ENCODE measurements at regions not wholly inside any gene's neighbourhood (a gene's known extent, or its start where the extent isn't known, plus 50 kb on each side); places are given as distances from the start of the nearest gene placed in this dataset.
"Not testable (repeated sequence)": the region's sequence is repeated elsewhere in the genome, so short reads cannot be mapped to it uniquely, and the experiment has no call there.

- Mint-ChIP-seq H3K9me3 (no peaks in the 10 kb centered on the region), H3K36me3 (no peaks in the 10 kb centered on the region), H3K4me1 (no peaks in the 10 kb centered on the region), H3K27ac (no peak overlapping the region), H3K27me3 (no peaks in the 10 kb centered on the region), H3K4me3 (no peak overlapping the region)
- CTCF ChIA-PET, result no interaction called here
- DNase-seq, result peak; percentile 21
Measured at GRCh38 chr15:25989327-25989726, 126.2 kb upstream of the ATP10A start.

GRCh38 chr15:25988716-25989115 lies 125.6 kb upstream of the ATP10A start:
- H3K27me3 Mint-ChIP-seq, CTCF ChIA-PET, H3K36me3 Mint-ChIP-seq, H3K9me3 Mint-ChIP-seq, H3K27ac Mint-ChIP-seq, H3K4me1 Mint-ChIP-seq, H3K4me3 Mint-ChIP-seq, DNase-seq: not testable (repeated sequence)

GRCh38 chr15:25987638-25988037 lies 124.5 kb upstream of the ATP10A start:
- no peak for DNase-seq
- CTCF ChIA-PET, result no interaction called here
- no peaks in the 10 kb centered on the region for H3K36me3 Mint-ChIP-seq
- H3K27me3 Mint-ChIP-seq, result no peaks in the 10 kb centered on the region
- H3K4me3 Mint-ChIP-seq, result no peak overlapping the region
- no peaks in the 10 kb centered on the region for H3K9me3 Mint-ChIP-seq
- no peaks in the 10 kb centered on the region for H3K4me1 Mint-ChIP-seq
- H3K27ac Mint-ChIP-seq, result no peak overlapping the region

- Mint-ChIP-seq H3K27me3 (no peaks in the 10 kb centered on the region), H3K36me3 (no peaks in the 10 kb centered on the region), H3K27ac (no peak overlapping the region), H3K4me3 (no peak overlapping the region), H3K9me3 (no peaks in the 10 kb centered on the region), H3K4me1 (no peaks in the 10 kb centered on the region)
- CTCF ChIA-PET, result no interaction called here
- DNase-seq, result no peak
Measured at GRCh38 chr15:25985165-25985564, 122.0 kb upstream of the ATP10A start.

- CTCF ChIA-PET, result no interaction called here
- no peak overlapping the region for H3K4me3 Mint-ChIP-seq
Measured at GRCh38 chr15:25982736-25983135, 119.6 kb upstream of the ATP10A start.

GRCh38 chr15:25981114-25981513 lies 118.0 kb upstream of the ATP10A start:
- no peak for DNase-seq
- no peaks in the 10 kb centered on the region for H3K27me3 Mint-ChIP-seq
- CTCF ChIA-PET, result no interaction called here
- no peaks in the 10 kb centered on the region for H3K9me3 Mint-ChIP-seq
- no peak overlapping the region for H3K27ac Mint-ChIP-seq
- H3K4me3 Mint-ChIP-seq, result no peak overlapping the region
- H3K36me3 Mint-ChIP-seq, result no peaks in the 10 kb centered on the region
- H3K4me1 Mint-ChIP-seq, result no peaks in the 10 kb centered on the region

More at GRCh38 chr15:25982736-25983135, 119.6 kb upstream of the ATP10A start:
- Mint-ChIP-seq H3K4me1 (no peaks in the 10 kb centered on the region), H3K27me3 (no peaks in the 10 kb centered on the region), H3K36me3 (no peaks in the 10 kb centered on the region), H3K27ac (no peak overlapping the region), H3K9me3 (no peaks in the 10 kb centered on the region)
- no peak for DNase-seq

GRCh38 chr15:25972141-25972675 lies 109.1 kb upstream of the ATP10A start:
- no peaks in the 10 kb centered on the region for H3K27me3 Mint-ChIP-seq
- CTCF ChIA-PET, result no interaction called here
- no peaks in the 10 kb centered on the region for H3K4me1 Mint-ChIP-seq
- H3K4me3 Mint-ChIP-seq, result no peak overlapping the region
- H3K27ac Mint-ChIP-seq, result no peak overlapping the region
- H3K36me3 Mint-ChIP-seq, result no peaks in the 10 kb centered on the region
- DNase-seq, result no peak
- no peaks in the 10 kb centered on the region for H3K9me3 Mint-ChIP-seq

- Mint-ChIP-seq H3K4me3 (no peak overlapping the region), H3K27ac (no peak overlapping the region), H3K27me3 (no peaks in the 10 kb centered on the region), H3K4me1 (no peaks in the 10 kb centered on the region), H3K36me3 (no peaks in the 10 kb centered on the region), H3K9me3 (no peaks in the 10 kb centered on the region)
- no peak for DNase-seq
- CTCF ChIA-PET, result no interaction called here
Measured at GRCh38 chr15:25971053-25971452, 107.9 kb upstream of the ATP10A start.

- no peak overlapping the region for H3K27ac Mint-ChIP-seq
- no peak for DNase-seq
- CTCF ChIA-PET, result no interaction called here
- H3K9me3 Mint-ChIP-seq, result no peaks in the 10 kb centered on the region
- H3K4me1 Mint-ChIP-seq, result no peaks in the 10 kb centered on the region
- no peak overlapping the region for H3K4me3 Mint-ChIP-seq
- no peaks in the 10 kb centered on the region for H3K27me3 Mint-ChIP-seq
- no peaks in the 10 kb centered on the region for H3K36me3 Mint-ChIP-seq
Measured at GRCh38 chr15:25969886-25970285, 106.8 kb upstream of the ATP10A start.

- Mint-ChIP-seq H3K9me3 (no peaks in the 10 kb centered on the region), H3K4me3 (no peak overlapping the region), H3K4me1 (no peaks in the 10 kb centered on the region), H3K36me3 (no peaks in the 10 kb centered on the region), H3K27ac (no peak overlapping the region), H3K27me3 (no peaks in the 10 kb centered on the region)
- DNase-seq, result no peak
- CTCF ChIA-PET, result no interaction called here
Measured at GRCh38 chr15:25967116-25967515, 104.0 kb upstream of the ATP10A start.

GRCh38 chr15:25965326-25965725 lies 102.2 kb upstream of the ATP10A start:
- H3K27ac Mint-ChIP-seq, result no peak overlapping the region
- H3K36me3 Mint-ChIP-seq, result no peaks in the 10 kb centered on the region
- no peak overlapping the region for H3K4me3 Mint-ChIP-seq
- CTCF ChIA-PET, result interaction anchor here (0.6 kb wide), 1 partner anchor 81 kb away, joined by 4 read pairs; no protein-coding TSS in a partner anchor
- H3K27me3 Mint-ChIP-seq, result no peaks in the 10 kb centered on the region
- H3K9me3 Mint-ChIP-seq, result no peaks in the 10 kb centered on the region
- H3K4me1 Mint-ChIP-seq, result no peaks in the 10 kb centered on the region
- DNase-seq, result no peak

GRCh38 chr15:25960273-25960672 lies 97.1 kb upstream of the ATP10A start:
- no peaks in the 10 kb centered on the region for H3K4me1 Mint-ChIP-seq
- no peaks in the 10 kb centered on the region for H3K36me3 Mint-ChIP-seq
- H3K27ac Mint-ChIP-seq, result no peak overlapping the region
- no peak overlapping the region for H3K4me3 Mint-ChIP-seq
- DNase-seq, result no peak
- H3K27me3 Mint-ChIP-seq, result no peaks in the 10 kb centered on the region
- no peaks in the 10 kb centered on the region for H3K9me3 Mint-ChIP-seq
- CTCF ChIA-PET, result no interaction called here

- no peak for DNase-seq
- Mint-ChIP-seq H3K4me1 (no peaks in the 10 kb centered on the region), H3K27ac (no peak overlapping the region), H3K4me3 (no peak overlapping the region), H3K36me3 (no peaks in the 10 kb centered on the region), H3K9me3 (no peaks in the 10 kb centered on the region), H3K27me3 (no peaks in the 10 kb centered on the region)
- CTCF ChIA-PET, result no interaction called here
Measured at GRCh38 chr15:25959100-25959499, 96.0 kb upstream of the ATP10A start.

- no peak overlapping the region for H3K4me3 Mint-ChIP-seq
- CTCF ChIA-PET, result no interaction called here
- H3K27me3 Mint-ChIP-seq, result no peaks in the 10 kb centered on the region
- no peaks in the 10 kb centered on the region for H3K36me3 Mint-ChIP-seq
- H3K9me3 Mint-ChIP-seq, result peaks cover 8% of the 10 kb centered on the region
- no peak for DNase-seq
- H3K27ac Mint-ChIP-seq, result no peak overlapping the region
- H3K4me1 Mint-ChIP-seq, result no peaks in the 10 kb centered on the region
Measured at GRCh38 chr15:25955628-25956027, 92.5 kb upstream of the ATP10A start.

- no peak for DNase-seq
- Mint-ChIP-seq H3K9me3 (peaks cover 8% of the 10 kb centered on the region), H3K27me3 (no peaks in the 10 kb centered on the region), H3K36me3 (no peaks in the 10 kb centered on the region), H3K27ac (no peak overlapping the region), H3K4me1 (no peaks in the 10 kb centered on the region), H3K4me3 (no peak overlapping the region)
- CTCF ChIA-PET, result no interaction called here
Measured at GRCh38 chr15:25954398-25954797, 91.3 kb upstream of the ATP10A start.

GRCh38 chr15:25950014-25950413 lies 86.9 kb upstream of the ATP10A start:
- CTCF ChIA-PET, result no interaction called here
- no peaks in the 10 kb centered on the region for H3K4me1 Mint-ChIP-seq
- no peak overlapping the region for H3K27ac Mint-ChIP-seq
- DNase-seq, result no peak
- no peak overlapping the region for H3K4me3 Mint-ChIP-seq
- no peaks in the 10 kb centered on the region for H3K36me3 Mint-ChIP-seq
- H3K9me3 Mint-ChIP-seq, result peaks cover 8% of the 10 kb centered on the region
- H3K27me3 Mint-ChIP-seq, result peaks cover 4% of the 10 kb centered on the region
